GM12878 (cell line): ENCODE measurements at regions not wholly inside any gene's neighbourhood (a gene's known extent, or its start where the extent isn't known, plus 50 kb on each side); places are given as distances from the start of the nearest gene placed in this dataset.

Experiments
- ATAC-seq: fragments of 200-7000 bp; cut with Tn5 transposase; 3 replicates; pipeline ENCODE4 v1.9.1; 2020; ENCODE audit warnings: mild to moderate bottlenecking, moderate library complexity
- BruUV-seq: library from RNA; stranded (reverse); fragments of 400-500 nt; replicated peaks from 2 replicates; lab custom pipeline; 2021; lab: Mats Ljungman, UMichigan
- CTCF ChIA-PET: fragments of 300-600 bp; sonication (Branson Sonifier 250); formaldehyde crosslinking; extraction: SDS; loops from one replicate; lab custom pipeline; 2021; ENCODE audit warnings: inconsistent platforms; lab: Yijun Ruan, JAX
- POLR2A ChIA-PET: fragments of 350-600 bp; formaldehyde crosslinking; extraction: SDS; loops from one replicate; lab custom pipeline; 2021; ENCODE audit warnings: inconsistent platforms; lab: Charles Lee
- RAD21 ChIA-PET: fragments of 300-600 bp; sonication (Branson Sonifier 250); formaldehyde crosslinking; loops from one replicate; lab custom pipeline; 2023; ENCODE audit warnings: antibody characterized with exemption; ENCODE audit not compliant: unreplicated experiment; lab: Charles Lee
- SMC1A ChIA-PET: fragments of 300-600 bp; sonication (Branson Sonifier 250); formaldehyde crosslinking; loops from one replicate; lab custom pipeline; 2023; ENCODE audit not compliant: unreplicated experiment, uncharacterized antibody; lab: Charles Lee
- DNase-seq: peaks from one replicate; pipeline ENCODE4 v3.0.0-alpha.2; 2011; ENCODE audit warnings: low read depth, low spot score
- FAIRE-seq: peaks from 3 replicates; lab custom pipeline; 2011; peaks lifted over from hg19 to GRCh38; lab: Jason Lieb, UNC
- H2AFZ ChIP-seq: 2 replicates; pipeline ENCODE4 v1.6.0; 2011; ENCODE audit warnings: low read depth, low read length, control low read depth; ENCODE audit not compliant: control insufficient read depth
- H3K27ac ChIP-seq: 2 replicates; pipeline ENCODE4 v1.5.1; 2011; ENCODE audit warnings: control low read depth; ENCODE audit not compliant: control insufficient read depth, insufficient read depth
- H3K27me3 ChIP-seq, 2 experiments: replicated peaks in 1 of 2; 2 replicates each; pipeline versions ENCODE4 v1.6.0 to v1.6.1; 2011; ENCODE audit warnings: low read length in 1 of 2; ENCODE audit not compliant: control insufficient read depth in 2 of 2, insufficient read depth in 2 of 2
- H3K36me3 ChIP-seq, 2 experiments: 2 replicates each; pipeline ENCODE4 v1.5.1; 2011; ENCODE audit warnings: low read length in 1 of 2; ENCODE audit not compliant: control insufficient read depth in 2 of 2, insufficient read depth in 2 of 2
- H3K4me1 ChIP-seq: 2 replicates; pipeline ENCODE4 v1.6.1; 2011; ENCODE audit warnings: mild to moderate bottlenecking, low read length, moderate library complexity, mixed read lengths; ENCODE audit not compliant: control insufficient read depth, insufficient read depth
- H3K4me2 ChIP-seq: 2 replicates; pipeline ENCODE4 v1.6.0; 2011; ENCODE audit warnings: control low read depth; ENCODE audit not compliant: control insufficient read depth, insufficient read depth
- H3K4me3 ChIP-seq: fragments of 200-600 bp; sonication (generic); 2 replicates; pipeline ENCODE4 v1.5.1; 2016
- H3K79me2 ChIP-seq: 2 replicates; pipeline ENCODE4 v1.6.0; 2011; ENCODE audit warnings: low read length; ENCODE audit not compliant: control insufficient read depth, insufficient read depth
- H3K9ac ChIP-seq: 2 replicates; pipeline ENCODE4 v1.8.0; 2011; ENCODE audit warnings: low read length, control low read depth, mixed read lengths; ENCODE audit not compliant: control insufficient read depth, insufficient read depth
- H3K9me3 ChIP-seq: replicated peaks from 3 replicates; pipeline ENCODE4 v1.5.1; 2011; ENCODE audit warnings: mild to moderate bottlenecking, low read length; ENCODE audit not compliant: control insufficient read depth, insufficient read depth
- H4K20me1 ChIP-seq: 2 replicates; pipeline ENCODE4 v1.6.0; 2011; ENCODE audit not compliant: control insufficient read depth, insufficient read depth
- ATF7 ChIP-seq: fragments of 450-650 bp; IDR thresholded peaks from 2 replicates; pipeline ENCODE4 v1.6.1; 2016; ENCODE audit warnings: low read depth, mild to moderate bottlenecking
- CREB1 ChIP-seq: IDR thresholded peaks from 2 replicates; pipeline ENCODE4 v1.6.1; 2012; ENCODE audit warnings: low read depth, mild to moderate bottlenecking, inconsistent platforms
- CREM ChIP-seq: IDR thresholded peaks from 2 replicates; pipeline ENCODE4 v1.6.1; 2014; ENCODE audit warnings: antibody characterized with exemption, low read depth
- DPF2 ChIP-seq: fragments of 450-650 bp; IDR thresholded peaks from 2 replicates; pipeline ENCODE4 v1.6.1; 2017; ENCODE audit warnings: mild to moderate bottlenecking
- ESRRA ChIP-seq: IDR thresholded peaks from 2 replicates; pipeline ENCODE4 v1.6.1; 2012; ENCODE audit warnings: mild to moderate bottlenecking, low read length, improper control_type of control experiment
- POLR2AphosphoS2 ChIP-seq: IDR thresholded peaks from 2 replicates; pipeline ENCODE4 v1.6.1; 2011; ENCODE audit warnings: low read depth, mild to moderate bottlenecking, low read length, improper control_type of control experiment, moderate library complexity
- SIX5 ChIP-seq: IDR thresholded peaks from 2 replicates; pipeline ENCODE4 v1.6.1; 2011; ENCODE audit warnings: mild to moderate bottlenecking, low read depth, low read length, moderate library complexity; ENCODE audit not compliant: severe bottlenecking
- TBL1XR1 ChIP-seq: IDR thresholded peaks from 2 replicates; pipeline ENCODE4 v1.6.1; 2012; ENCODE audit warnings: low read depth, low read length, improper control_type of control experiment
- WGBS: methylation state at CpG from one replicate; pipeline ENCODE4 v1.1.6; 2016; ENCODE audit warnings: low lambda C conversion rate; ENCODE audit not compliant: insufficient replicate concordance, insufficient coverage; ENCODE audit errors: missing lambda C conversion rate; 5-methylcytosine and 5-hydroxymethylcytosine counted together
- in situ Hi-C: fragments of 300-500 bp; cut with MboI; formaldehyde crosslinking; loops from 9 replicates; pipeline ENCODE4 v1.14.3; 2018; ENCODE audit warnings: mixed read lengths
- intact Hi-C: fragments of 100-400 bp; cut with micrococcal nuclease; formaldehyde crosslinking; loops from one replicate; pipeline ENCODE4 v1.14.2; 2022; ENCODE audit not compliant: unreplicated experiment
- TF ChIP-seq, protein P1 (sequence below): IDR thresholded peaks from 2 replicates; pipeline ENCODE4 v1.6.1; 2011; ENCODE audit warnings: mild to moderate bottlenecking, low read depth, low read length, moderate library complexity; ENCODE audit not compliant: insufficient replicate concordance
- TF ChIP-seq, protein P2 (sequence below): fragments of 450-650 bp; IDR thresholded peaks from 2 replicates; pipeline ENCODE4 v1.6.1; 2017; ENCODE audit warnings: mild to moderate bottlenecking, moderate library complexity
- TF ChIP-seq, protein P3 (sequence below): IDR thresholded peaks from 2 replicates; pipeline ENCODE4 v1.6.1; 2011; ENCODE audit warnings: borderline replicate concordance, low read depth, mild to moderate bottlenecking, moderate library complexity, mixed read lengths, low read length; ENCODE audit not compliant: insufficient read depth; ENCODE audit errors: extremely low read length

DNA sequence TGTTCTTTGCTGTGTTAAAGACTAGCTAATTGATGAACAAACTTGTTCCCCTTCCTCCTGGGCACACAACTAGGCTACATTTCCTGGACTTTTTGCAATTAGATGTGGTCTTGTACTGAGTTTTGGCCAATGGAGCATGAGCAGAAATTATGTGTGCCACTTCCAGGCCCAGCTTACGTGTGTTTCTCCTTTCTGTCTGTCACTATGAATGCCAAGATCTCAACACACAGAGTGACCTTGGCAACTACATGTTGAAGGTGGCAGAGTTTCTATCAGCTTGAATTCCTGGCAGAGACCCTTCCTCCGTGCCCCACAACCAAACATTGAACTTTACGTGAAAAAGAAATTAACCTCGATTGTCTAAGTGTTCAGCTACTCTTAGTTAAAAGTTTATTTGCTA, 81.7 kb upstream of the PIAS1 start (continued):
- TF ChIP-seq, protein P1, sequence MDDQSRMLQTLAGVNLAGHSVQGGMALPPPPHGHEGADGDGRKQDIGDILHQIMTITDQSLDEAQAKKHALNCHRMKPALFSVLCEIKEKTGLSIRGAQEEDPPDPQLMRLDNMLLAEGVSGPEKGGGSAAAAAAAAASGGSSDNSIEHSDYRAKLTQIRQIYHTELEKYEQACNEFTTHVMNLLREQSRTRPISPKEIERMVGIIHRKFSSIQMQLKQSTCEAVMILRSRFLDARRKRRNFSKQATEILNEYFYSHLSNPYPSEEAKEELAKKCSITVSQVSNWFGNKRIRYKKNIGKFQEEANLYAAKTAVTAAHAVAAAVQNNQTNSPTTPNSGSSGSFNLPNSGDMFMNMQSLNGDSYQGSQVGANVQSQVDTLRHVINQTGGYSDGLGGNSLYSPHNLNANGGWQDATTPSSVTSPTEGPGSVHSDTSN, result no peak
- TF ChIP-seq ESRRA (no peak), DPF2 (no peak), CREM (no peak), ATF7 (no peak)
- TF ChIP-seq, protein P2, sequence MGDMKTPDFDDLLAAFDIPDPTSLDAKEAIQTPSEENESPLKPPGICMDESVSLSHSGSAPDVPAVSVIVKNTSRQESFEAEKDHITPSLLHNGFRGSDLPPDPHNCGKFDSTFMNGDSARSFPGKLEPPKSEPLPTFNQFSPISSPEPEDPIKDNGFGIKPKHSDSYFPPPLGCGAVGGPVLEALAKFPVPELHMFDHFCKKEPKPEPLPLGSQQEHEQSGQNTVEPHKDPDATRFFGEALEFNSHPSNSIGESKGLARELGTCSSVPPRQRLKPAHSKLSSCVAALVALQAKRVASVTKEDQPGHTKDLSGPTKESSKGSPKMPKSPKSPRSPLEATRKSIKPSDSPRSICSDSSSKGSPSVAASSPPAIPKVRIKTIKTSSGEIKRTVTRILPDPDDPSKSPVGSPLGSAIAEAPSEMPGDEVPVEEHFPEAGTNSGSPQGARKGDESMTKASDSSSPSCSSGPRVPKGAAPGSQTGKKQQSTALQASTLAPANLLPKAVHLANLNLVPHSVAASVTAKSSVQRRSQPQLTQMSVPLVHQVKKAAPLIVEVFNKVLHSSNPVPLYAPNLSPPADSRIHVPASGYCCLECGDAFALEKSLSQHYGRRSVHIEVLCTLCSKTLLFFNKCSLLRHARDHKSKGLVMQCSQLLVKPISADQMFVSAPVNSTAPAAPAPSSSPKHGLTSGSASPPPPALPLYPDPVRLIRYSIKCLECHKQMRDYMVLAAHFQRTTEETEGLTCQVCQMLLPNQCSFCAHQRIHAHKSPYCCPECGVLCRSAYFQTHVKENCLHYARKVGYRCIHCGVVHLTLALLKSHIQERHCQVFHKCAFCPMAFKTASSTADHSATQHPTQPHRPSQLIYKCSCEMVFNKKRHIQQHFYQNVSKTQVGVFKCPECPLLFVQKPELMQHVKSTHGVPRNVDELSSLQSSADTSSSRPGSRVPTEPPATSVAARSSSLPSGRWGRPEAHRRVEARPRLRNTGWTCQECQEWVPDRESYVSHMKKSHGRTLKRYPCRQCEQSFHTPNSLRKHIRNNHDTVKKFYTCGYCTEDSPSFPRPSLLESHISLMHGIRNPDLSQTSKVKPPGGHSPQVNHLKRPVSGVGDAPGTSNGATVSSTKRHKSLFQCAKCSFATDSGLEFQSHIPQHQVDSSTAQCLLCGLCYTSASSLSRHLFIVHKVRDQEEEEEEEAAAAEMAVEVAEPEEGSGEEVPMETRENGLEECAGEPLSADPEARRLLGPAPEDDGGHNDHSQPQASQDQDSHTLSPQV, result no peak

DNA sequence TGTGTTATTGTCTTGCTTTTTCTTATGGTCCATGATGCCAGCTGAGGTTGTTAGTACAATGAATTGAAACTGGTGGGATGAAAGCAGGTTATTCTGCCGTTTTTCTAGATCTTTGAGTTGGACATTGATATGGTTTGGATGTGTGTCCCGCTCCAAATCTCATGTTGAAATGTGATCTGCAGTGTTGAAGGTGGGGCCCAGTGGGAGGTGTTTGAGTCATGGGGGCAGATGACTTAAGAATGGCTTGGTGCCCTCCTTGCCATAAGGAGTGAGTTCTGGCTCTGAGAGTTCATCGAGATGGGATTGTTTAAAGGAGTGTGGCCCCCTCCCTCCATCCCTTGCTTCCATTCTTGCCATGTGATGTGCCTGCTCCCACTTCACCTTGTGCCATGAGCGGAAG, 80.3 kb upstream of the PIAS1 start:
- Histone ChIP-seq H3K4me1 (peaks cover 4% of the 10 kb centered on the region), H3K9me3 (no peaks in the 10 kb centered on the region; the same call in 2 of the 3 replicates), H3K36me3 (no peaks in the 10 kb centered on the region), H4K20me1 (no peaks in the 10 kb centered on the region), H3K9ac (no peak overlapping the region), H3K4me2 (no peak overlapping the region), H2AFZ (no peak overlapping the region), H3K79me2 (no peaks in the 10 kb centered on the region), H3K27ac (no peak overlapping the region), H3K4me3 (no peak overlapping the region), H3K27me3 (no peaks in the 10 kb centered on the region)
- TF ChIP-seq, protein P3, sequence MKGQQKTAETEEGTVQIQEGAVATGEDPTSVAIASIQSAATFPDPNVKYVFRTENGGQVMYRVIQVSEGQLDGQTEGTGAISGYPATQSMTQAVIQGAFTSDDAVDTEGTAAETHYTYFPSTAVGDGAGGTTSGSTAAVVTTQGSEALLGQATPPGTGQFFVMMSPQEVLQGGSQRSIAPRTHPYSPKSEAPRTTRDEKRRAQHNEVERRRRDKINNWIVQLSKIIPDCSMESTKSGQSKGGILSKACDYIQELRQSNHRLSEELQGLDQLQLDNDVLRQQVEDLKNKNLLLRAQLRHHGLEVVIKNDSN, result no peak
- TF ChIP-seq POLR2AphosphoS2, result no peak
- TF ChIP-seq CREB1, result no peak
- TF ChIP-seq TBL1XR1, result no peak
- TF ChIP-seq CREM, result no peak
- no peak for TF ChIP-seq SIX5
- intact Hi-C loops, result no loop called here
- no peak for FAIRE-seq
- BruUV-seq, result no TSS peak
- no peak for DNase-seq
- ChIA-PET RAD21 (no interaction called here), SMC1A (interaction anchor here (1.2 kb wide), 1 partner anchor 14 kb away, joined by 3 read pairs; no protein-coding TSS in a partner anchor), POLR2A (no interaction called here), CTCF (interaction anchor here (1.2 kb wide), 1 partner anchor 12 kb away, joined by 4 read pairs; no protein-coding TSS in a partner anchor)
- WGBS, result 83% methylated on average over 4 of the region's 4 CpGs
- ATAC-seq, result no peak
- in situ Hi-C loops, result no loop called here
